Neural cell (in vitro differentiated cells): ENCODE measurements at regions not wholly inside any gene's neighbourhood (a gene's known extent, or its start where the extent isn't known, plus 50 kb on each side); places are given as distances from the start of the nearest gene placed in this dataset.

Experiments
- EP300 ChIP-seq: fragments of 450-650 bp; conservative IDR thresholded peaks from 2 replicates; pipeline ENCODE4 v1.6.1; 2014; ENCODE audit warnings: antibody characterized with exemption, mild to moderate bottlenecking, moderate library complexity; ENCODE audit not compliant: poor library complexity, severe bottlenecking
- EZH2 ChIP-seq: fragments of 200-600, 300-800 bp; shearing (Covaris generic), sonication (generic); IDR thresholded peaks from 2 replicates; pipeline ENCODE4 v1.6.1; 2014; ENCODE audit warnings: antibody characterized with exemption, low read length, borderline replicate concordance, mild to moderate bottlenecking; ENCODE audit not compliant: insufficient read depth, poor library complexity, severe bottlenecking
- MXI1 ChIP-seq: fragments of 450-650 bp; conservative IDR thresholded peaks from 2 replicates; pipeline ENCODE4 v1.6.1; 2014; ENCODE audit warnings: antibody characterized with exemption, mild to moderate bottlenecking; ENCODE audit not compliant: poor library complexity, severe bottlenecking
- POLR2AphosphoS5 ChIP-seq: IDR thresholded peaks from 2 replicates; pipeline ENCODE4 v1.6.1; 2012
- RAD21 ChIP-seq: fragments of 450-650 bp; conservative IDR thresholded peaks from 2 replicates; pipeline ENCODE4 v1.6.1; 2014; ENCODE audit warnings: antibody characterized with exemption, mild to moderate bottlenecking, moderate library complexity
- REST ChIP-seq: IDR thresholded peaks from 2 replicates; pipeline ENCODE4 v1.6.1; 2012; ENCODE audit warnings: borderline replicate concordance
- TAF1 ChIP-seq: IDR thresholded peaks from 2 replicates; pipeline ENCODE4 v1.6.1; 2012; ENCODE audit warnings: low read depth
- TF ChIP-seq, protein P1 (sequence below): fragments of 450-650 bp; IDR thresholded peaks from 2 replicates; pipeline ENCODE4 v1.5.1; 2014; ENCODE audit warnings: antibody characterized with exemption, mild to moderate bottlenecking, moderate library complexity; ENCODE audit not compliant: poor library complexity, severe bottlenecking

- TF ChIP-seq, protein P1, sequence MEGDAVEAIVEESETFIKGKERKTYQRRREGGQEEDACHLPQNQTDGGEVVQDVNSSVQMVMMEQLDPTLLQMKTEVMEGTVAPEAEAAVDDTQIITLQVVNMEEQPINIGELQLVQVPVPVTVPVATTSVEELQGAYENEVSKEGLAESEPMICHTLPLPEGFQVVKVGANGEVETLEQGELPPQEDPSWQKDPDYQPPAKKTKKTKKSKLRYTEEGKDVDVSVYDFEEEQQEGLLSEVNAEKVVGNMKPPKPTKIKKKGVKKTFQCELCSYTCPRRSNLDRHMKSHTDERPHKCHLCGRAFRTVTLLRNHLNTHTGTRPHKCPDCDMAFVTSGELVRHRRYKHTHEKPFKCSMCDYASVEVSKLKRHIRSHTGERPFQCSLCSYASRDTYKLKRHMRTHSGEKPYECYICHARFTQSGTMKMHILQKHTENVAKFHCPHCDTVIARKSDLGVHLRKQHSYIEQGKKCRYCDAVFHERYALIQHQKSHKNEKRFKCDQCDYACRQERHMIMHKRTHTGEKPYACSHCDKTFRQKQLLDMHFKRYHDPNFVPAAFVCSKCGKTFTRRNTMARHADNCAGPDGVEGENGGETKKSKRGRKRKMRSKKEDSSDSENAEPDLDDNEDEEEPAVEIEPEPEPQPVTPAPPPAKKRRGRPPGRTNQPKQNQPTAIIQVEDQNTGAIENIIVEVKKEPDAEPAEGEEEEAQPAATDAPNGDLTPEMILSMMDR, result no peak
- TF ChIP-seq REST, result no peak
- TF ChIP-seq EP300, result no peak
- TF ChIP-seq EZH2, result no peak
- TF ChIP-seq MXI1, result no peak
- TF ChIP-seq TAF1, result no peak
- no peak for TF ChIP-seq POLR2AphosphoS5
- TF ChIP-seq RAD21, result no peak
Observed at GRCh38 chr9:108772301-108772894, 83.4 kb downstream of the ACTL7B start.
